Panc1 (cell line): ENCODE measurements at regions not wholly inside any gene's neighbourhood (a gene's known extent, or its start where the extent isn't known, plus 50 kb on each side); places are given as distances from the start of the nearest gene placed in this dataset.
"Not testable (repeated sequence)": the region's sequence is repeated elsewhere in the genome, so short reads cannot be mapped to it uniquely, and the experiment has no call there.

Experiments
- ATAC-seq: fragments of 200-7000 bp; cut with Tn5 transposase; 2 replicates; pipeline ENCODE4 v1.9.1; 2020; ENCODE audit warnings: mild to moderate bottlenecking, moderate library complexity
- BruUV-seq: library from RNA; stranded (reverse); fragments of 400-500 nt; replicated peaks from 2 replicates; lab custom pipeline; 2021; lab: Mats Ljungman, UMichigan
- CTCF ChIA-PET: fragments of 300-600 bp; sonication (Branson Sonifier 250); formaldehyde crosslinking; loops from one replicate; lab custom pipeline; 2022; ENCODE audit warnings: antibody characterized with exemption; lab: Charles Lee
- POLR2A ChIA-PET: fragments of 300-600 bp; sonication (Branson Sonifier 250); formaldehyde crosslinking; loops from one replicate; lab custom pipeline; 2022; ENCODE audit warnings: antibody characterized with exemption; lab: Charles Lee
- DNase-seq: peaks from one replicate; pipeline ENCODE4 v3.0.0-alpha.2; 2010; ENCODE audit warnings: low read depth, low spot score
- H3K27ac ChIP-seq: 2 replicates; pipeline ENCODE4 v1.5.1; 2011; ENCODE audit warnings: mild to moderate bottlenecking, low read length, inconsistent platforms
- H3K27me3 ChIP-seq: fragments of 200-500 bp; sonication (Bioruptor generic); 2 replicates; pipeline ENCODE4 v1.6.0; 2014; ENCODE audit warnings: low read length, inconsistent platforms; ENCODE audit not compliant: control insufficient read depth, insufficient read depth
- H3K36me3 ChIP-seq: fragments of 200-500 bp; sonication (Bioruptor generic); 2 replicates; pipeline ENCODE4 v1.5.1; 2014; ENCODE audit warnings: inconsistent platforms, mild to moderate bottlenecking, low read length, moderate library complexity; ENCODE audit not compliant: control insufficient read depth, insufficient read depth
- H3K4me1 ChIP-seq: 2 replicates; pipeline ENCODE4 v1.5.1; 2011; ENCODE audit warnings: inconsistent platforms, mild to moderate bottlenecking, low read length, moderate library complexity; ENCODE audit not compliant: control insufficient read depth, insufficient read depth
- H3K4me3 ChIP-seq, 2 experiments: 2 replicates each; pipeline ENCODE4 v1.5.1; 2011 to 2012; ENCODE audit warnings: low read depth in 2 of 2, low read length in 2 of 2, mild to moderate bottlenecking in 2 of 2, inconsistent platforms in 1 of 2, moderate library complexity in 1 of 2
- H3K9me3 ChIP-seq: fragments of 200-500 bp; sonication (Bioruptor generic); 2 replicates; pipeline ENCODE4 v1.5.1; 2014; ENCODE audit warnings: low read depth, mild to moderate bottlenecking, inconsistent platforms, low read length, moderate library complexity; ENCODE audit not compliant: control insufficient read depth, insufficient read depth
- POLR2AphosphoS5 ChIP-seq: IDR thresholded peaks from 2 replicates; pipeline ENCODE4 v1.6.1; 2012; ENCODE audit warnings: mild to moderate bottlenecking, low read depth, low read length, moderate library complexity
- REST ChIP-seq, 2 experiments: IDR thresholded peaks; 2 replicates each; pipeline ENCODE4 v1.6.1; 2011 to 2012; ENCODE audit warnings: low read depth in 2 of 2, control low read depth in 1 of 2, low read length in 1 of 2, mild to moderate bottlenecking in 1 of 2, moderate library complexity in 1 of 2; ENCODE audit not compliant: insufficient read depth in 1 of 2
- SIN3A ChIP-seq: IDR thresholded peaks from 2 replicates; pipeline ENCODE4 v1.6.1; 2012; ENCODE audit warnings: low read depth, mild to moderate bottlenecking, low read length, moderate library complexity, borderline replicate concordance; ENCODE audit not compliant: insufficient read depth
- TCF7L2 ChIP-seq: IDR thresholded peaks from 2 replicates; pipeline ENCODE4 v1.6.1; 2011; ENCODE audit warnings: mild to moderate bottlenecking, low read depth, low read length, inconsistent platforms
- in situ Hi-C: cut with HindIII; loops from 2 replicates; pipeline ENCODE4 v1.10.0; 2016; ENCODE audit warnings: low sequenced_read_pairs, low pct_unique_long_range_greater_than_20kb
- intact Hi-C: fragments of 100-400 bp; cut with micrococcal nuclease; formaldehyde crosslinking; loops from one replicate; pipeline ENCODE4 v1.10.0; 2022; ENCODE audit not compliant: unreplicated experiment
- TF ChIP-seq, protein P1 (sequence below): fragments of 450-650 bp; IDR thresholded peaks from 2 replicates; pipeline ENCODE4 v1.5.1; 2017; ENCODE audit warnings: mild to moderate bottlenecking

GRCh38 chr12:75690296-75690955, 179.0 kb upstream of the KRR1 start:
- no peak overlapping the region for H3K4me3 ChIP-seq
- peak overlapping the region; percentile 39; the same call in 1 of the 2 replicates for H3K27ac ChIP-seq
- in situ Hi-C loops: no loop called here
- CTCF ChIA-PET: no interaction called here
- no peak for DNase-seq
- no peaks in the 10 kb centered on the region for H3K4me1 ChIP-seq
- intact Hi-C loops: no loop called here
- no peaks in the 10 kb centered on the region for H3K27me3 ChIP-seq
- ATAC-seq: no peak; the same call in 1 of the 2 replicates
- no TSS peak for BruUV-seq
- no peaks in the 10 kb centered on the region for H3K36me3 ChIP-seq
- no peak for TF ChIP-seq SIN3A
- no peak for TF ChIP-seq REST (IDR thresholded peaks at IDR 0.05; ENCODE audit: insufficient read depth in 1 of 2, low read depth in 2 of 2, low read length in 1 of 2)
- no peak for TF ChIP-seq POLR2AphosphoS5
- TF ChIP-seq, protein P1, sequence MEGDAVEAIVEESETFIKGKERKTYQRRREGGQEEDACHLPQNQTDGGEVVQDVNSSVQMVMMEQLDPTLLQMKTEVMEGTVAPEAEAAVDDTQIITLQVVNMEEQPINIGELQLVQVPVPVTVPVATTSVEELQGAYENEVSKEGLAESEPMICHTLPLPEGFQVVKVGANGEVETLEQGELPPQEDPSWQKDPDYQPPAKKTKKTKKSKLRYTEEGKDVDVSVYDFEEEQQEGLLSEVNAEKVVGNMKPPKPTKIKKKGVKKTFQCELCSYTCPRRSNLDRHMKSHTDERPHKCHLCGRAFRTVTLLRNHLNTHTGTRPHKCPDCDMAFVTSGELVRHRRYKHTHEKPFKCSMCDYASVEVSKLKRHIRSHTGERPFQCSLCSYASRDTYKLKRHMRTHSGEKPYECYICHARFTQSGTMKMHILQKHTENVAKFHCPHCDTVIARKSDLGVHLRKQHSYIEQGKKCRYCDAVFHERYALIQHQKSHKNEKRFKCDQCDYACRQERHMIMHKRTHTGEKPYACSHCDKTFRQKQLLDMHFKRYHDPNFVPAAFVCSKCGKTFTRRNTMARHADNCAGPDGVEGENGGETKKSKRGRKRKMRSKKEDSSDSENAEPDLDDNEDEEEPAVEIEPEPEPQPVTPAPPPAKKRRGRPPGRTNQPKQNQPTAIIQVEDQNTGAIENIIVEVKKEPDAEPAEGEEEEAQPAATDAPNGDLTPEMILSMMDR: no peak
- TF ChIP-seq TCF7L2: no peak
- POLR2A ChIA-PET: no interaction called here
- peaks cover 31% of the 10 kb centered on the region; the same call in 1 of the 2 replicates for H3K9me3 ChIP-seq

- DNase-seq, H3K9me3 ChIP-seq, H3K36me3 ChIP-seq, CTCF ChIA-PET, BruUV-seq, intact Hi-C loops, H3K27me3 ChIP-seq, H3K4me3 ChIP-seq, ATAC-seq, H3K4me1 ChIP-seq, H3K27ac ChIP-seq, in situ Hi-C loops: not testable (repeated sequence)
- POLR2A ChIA-PET: interaction anchor here (0.6 kb wide), 1 partner anchor 874 kb away, joined by 3 read pairs; no protein-coding TSS in a partner anchor
These were observed 174.8 kb upstream of the KRR1 start for GRCh38 chr12:75686233-75686632.

DNA sequence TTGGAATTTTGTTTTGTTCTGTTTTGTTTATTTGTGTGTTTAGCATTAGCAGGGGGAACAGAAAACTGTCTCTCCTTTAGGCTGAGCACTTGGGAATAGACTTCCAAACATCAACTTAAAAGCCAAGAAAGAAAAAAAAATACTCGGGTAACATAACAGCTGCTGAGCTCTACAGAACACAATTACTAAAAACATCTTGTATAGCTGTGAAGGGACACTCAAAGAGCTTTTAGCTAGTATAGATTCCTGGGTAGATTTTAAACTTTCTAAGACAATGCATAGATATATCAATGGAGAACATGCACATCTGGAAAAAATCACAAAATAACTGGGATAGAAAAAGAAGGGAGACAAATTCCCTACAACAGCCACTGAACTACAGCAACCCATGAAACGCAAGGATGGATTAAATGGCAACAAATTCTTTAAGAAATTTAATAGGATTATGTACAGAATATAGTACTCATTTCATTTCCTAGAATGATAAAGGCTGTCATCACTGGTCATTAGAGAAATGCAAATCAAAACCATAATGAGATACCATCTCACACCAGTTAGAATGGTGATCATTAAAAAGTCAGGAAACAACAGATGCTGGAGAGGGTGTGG, 174.3 kb upstream of the KRR1 start:
- no TSS peak for BruUV-seq
- in situ Hi-C loops (no loop called here), intact Hi-C loops (no loop called here)
- ChIA-PET CTCF (no interaction called here), POLR2A (interaction anchor here (0.5 kb wide), 1 partner anchor 188 kb away, joined by 6 read pairs; no protein-coding TSS in a partner anchor)
- peaks cover 3% of the 10 kb centered on the region; the same call in 1 of the 2 replicates for H3K9me3 ChIP-seq
- no peak for TF ChIP-seq TCF7L2
- no peak for TF ChIP-seq REST (IDR thresholded peaks at IDR 0.05; ENCODE audit: insufficient read depth in 1 of 2, low read depth in 2 of 2, low read length in 1 of 2)
- no peak for TF ChIP-seq SIN3A
- H3K4me1 ChIP-seq: no peaks in the 10 kb centered on the region
- no peak overlapping the region for H3K4me3 ChIP-seq
- DNase-seq (no peak), ATAC-seq (no peak)
- H3K27me3 ChIP-seq: no peaks in the 10 kb centered on the region
- no peaks in the 10 kb centered on the region for H3K36me3 ChIP-seq
- peak overlapping the region; percentile 73; the same call in 1 of the 2 replicates for H3K27ac ChIP-seq
